ENCODE measurements at regions not wholly inside any gene's neighbourhood (a gene's known extent, or its start where the extent isn't known, plus 50 kb on each side); places are given as distances from the start of the nearest gene placed in this dataset.
"Not testable (repeated sequence)": the region's sequence is repeated elsewhere in the genome, so short reads cannot be mapped to it uniquely, and the experiment has no call there.

- peaks cover 0 to 26% (median 2%) of the 10 kb centered on the region in 9 donors for H3K4me1 ChIP-seq
- no peak overlapping the region for H3K27ac ChIP-seq
- TF ChIP-seq CTCF (IDR thresholded peaks at IDR 0.05): no peak
- intact Hi-C loops (cut with DNase I): no loop called here
- H3K36me3 ChIP-seq: no peaks in the 10 kb centered on the region
- H3K9me3 ChIP-seq: no peaks in the 10 kb centered on the region
- no peak for ATAC-seq
- no peak for DNase-seq
- 83 to 97% methylated on average over 3 of the region's 3 CpGs for WGBS, 2 donors
- no peaks in the 10 kb centered on the region for H3K27me3 ChIP-seq
- H3K4me3 ChIP-seq: no peak overlapping the region
Observed at GRCh38 chr4:128542047-128542446, 254.4 kb upstream of the PGRMC2 start.

GRCh38 chr4:128540122-128540521, 252.5 kb upstream of the PGRMC2 start:
- H3K4me3 ChIP-seq: no peak overlapping the region
- H3K27me3 ChIP-seq: no peaks in the 10 kb centered on the region
- H3K27ac ChIP-seq: no peak overlapping the region
- ATAC-seq (no peak), DNase-seq (no peak)
- no peak for TF ChIP-seq CTCF (IDR thresholded peaks at IDR 0.05)
- WGBS, 2 donors: 64 to 68% methylated on average over 3 of the region's 3 CpGs
- H3K36me3 ChIP-seq: no peaks in the 10 kb centered on the region
- H3K9me3 ChIP-seq: no peaks in the 10 kb centered on the region
- peaks cover 0 to 32% (median 6%) of the 10 kb centered on the region in 9 donors for H3K4me1 ChIP-seq
- intact Hi-C loops (cut with DNase I): no loop called here

GRCh38 chr4:128538111-128538882, 250.7 kb upstream of the PGRMC2 start:
- no peaks in the 10 kb centered on the region for H3K9me3 ChIP-seq
- intact Hi-C loops (cut with DNase I): no loop called here
- ATAC-seq: no peak
- peaks cover 0 to 20% (median 0%) of the 10 kb centered on the region in 9 donors for H3K4me1 ChIP-seq
- no peaks in the 10 kb centered on the region for H3K27me3 ChIP-seq
- no peak for DNase-seq
- TF ChIP-seq CTCF (IDR thresholded peaks at IDR 0.05): no peak
- no peak overlapping the region for H3K4me3 ChIP-seq
- no peaks in the 10 kb centered on the region for H3K36me3 ChIP-seq
- 91% methylated on average over 13 of the region's 13 CpGs for WGBS, 2 donors
- no peak overlapping the region for H3K27ac ChIP-seq

- DNase-seq (no peak), ATAC-seq (peak in 1 of 8 donors; percentile 18)
- Histone ChIP-seq H3K27ac (no peak overlapping the region), H3K4me3 (no peak overlapping the region), H3K9me3 (no peaks in the 10 kb centered on the region), H3K27me3 (no peaks in the 10 kb centered on the region), H3K36me3 (no peaks in the 10 kb centered on the region), H3K4me1 (peaks cover 0 to 20% (median 0%) of the 10 kb centered on the region in 9 donors)
- WGBS, 2 donors: 83 to 91% methylated on average over 1 of the region's 1 CpG
- intact Hi-C loops (cut with DNase I): no loop called here
- no peak for TF ChIP-seq CTCF (IDR thresholded peaks at IDR 0.05)
Observed at GRCh38 chr4:128536746-128537145, 249.1 kb upstream of the PGRMC2 start.

- H3K27ac ChIP-seq; DNase-seq; H3K27me3 ChIP-seq; H3K36me3 ChIP-seq; ATAC-seq; H3K9me3 ChIP-seq; H3K4me3 ChIP-seq; intact Hi-C loops (cut with DNase I): not testable (repeated sequence)
- H3K4me1 ChIP-seq: peaks cover 0 to 20% (median 0%) of the 10 kb centered on the region in 9 donors
- WGBS, 2 donors: 78 to 81% methylated on average over 4 of the region's 4 CpGs
Observed at GRCh38 chr4:128535510-128535909, 247.9 kb upstream of the PGRMC2 start.

Measured in heart right ventricle (tissue), 16 donors.